A673 (cell line): ENCODE measurements at regions not wholly inside any gene's neighbourhood (a gene's known extent, or its start where the extent isn't known, plus 50 kb on each side); places are given as distances from the start of the nearest gene placed in this dataset.

ENCODE experiments used
- BruUV-seq: library from RNA; stranded (reverse); fragments of 400-500 nt; replicated peaks from 2 replicates; lab custom pipeline; 2021; lab: Mats Ljungman, UMichigan
- CTCF ChIA-PET: fragments of 300-600 bp; sonication (Branson Sonifier 250); formaldehyde crosslinking; loops from one replicate; lab custom pipeline; 2022; ENCODE audit warnings: antibody characterized with exemption; lab: Charles Lee
- POLR2A ChIA-PET: fragments of 300-600 bp; sonication (Branson Sonifier 250); formaldehyde crosslinking; loops from one replicate; lab custom pipeline; 2022; ENCODE audit warnings: antibody characterized with exemption; ENCODE audit not compliant: low non-redundant PET; lab: Charles Lee
- DNase-seq: peaks from one replicate; pipeline ENCODE4 v3.0.0-alpha.2; 2015; ENCODE audit warnings: low spot score
- H3K27ac ChIP-seq: fragments of 200-600 bp; sonication (generic); 2 replicates; pipeline ENCODE4 v1.5.1; 2016; ENCODE audit warnings: mixed run types, low read depth, mild to moderate bottlenecking, mixed read lengths, antibody characterized with exemption, low read length; ENCODE audit not compliant: poor library complexity, severe bottlenecking
- H3K27me3 ChIP-seq: fragments of 200-600 bp; sonication (generic); replicated peaks from 2 replicates; pipeline ENCODE4 v1.6.1; 2017; ENCODE audit warnings: mixed run types, low read depth, mild to moderate bottlenecking, mixed read lengths, antibody characterized with exemption, low read length; ENCODE audit not compliant: insufficient read depth, poor library complexity
- H3K36me3 ChIP-seq: fragments of 200-600 bp; sonication (generic); 2 replicates; pipeline ENCODE4 v1.6.1; 2016; ENCODE audit warnings: mixed run types, mild to moderate bottlenecking, mixed read lengths, antibody characterized with exemption, low read length; ENCODE audit not compliant: insufficient read depth, poor library complexity, severe bottlenecking
- H3K4me1 ChIP-seq: fragments of 200-600 bp; sonication (generic); 2 replicates; pipeline ENCODE4 v1.6.1; 2017; ENCODE audit warnings: mixed run types, mild to moderate bottlenecking, mixed read lengths, antibody characterized with exemption, low read length; ENCODE audit not compliant: insufficient read depth, poor library complexity, severe bottlenecking
- H3K4me3 ChIP-seq: fragments of 200-600 bp; sonication (generic); 2 replicates; pipeline ENCODE4 v1.5.1; 2016; ENCODE audit warnings: low read depth, mixed run types, mild to moderate bottlenecking, mixed read lengths, low read length; ENCODE audit not compliant: poor library complexity, severe bottlenecking
- H3K9me3 ChIP-seq: fragments of 200-600 bp; sonication (generic); 2 replicates; pipeline ENCODE4 v1.6.1; 2016; ENCODE audit warnings: mixed run types, low read depth, mild to moderate bottlenecking, mixed read lengths, antibody characterized with exemption, low read length; ENCODE audit not compliant: poor library complexity, severe bottlenecking
- CTCF ChIP-seq: fragments of 300-800, 200-600 bp; sonication (generic); conservative IDR thresholded peaks from 2 replicates; pipeline ENCODE4 v1.5.1; 2017; ENCODE audit warnings: low read depth, mild to moderate bottlenecking, antibody characterized with exemption, low read length, moderate library complexity, mixed read lengths
- EZH2 ChIP-seq: fragments of 200-600 bp; sonication (generic); IDR thresholded peaks from 2 replicates; pipeline ENCODE4 v1.6.1; 2017; ENCODE audit warnings: borderline replicate concordance, low read depth, mild to moderate bottlenecking, mixed read lengths, antibody characterized with exemption, low read length; ENCODE audit not compliant: poor library complexity, severe bottlenecking
- intact Hi-C: fragments of 100-400 bp; cut with micrococcal nuclease; formaldehyde crosslinking; loops from one replicate; pipeline ENCODE4 v1.10.0; 2022; ENCODE audit not compliant: unreplicated experiment

- H3K27ac ChIP-seq = no peak overlapping the region
- ChIA-PET POLR2A (no interaction called here), CTCF (interaction anchor here (1.0 kb wide), 1 partner anchor 934 kb away, joined by 3 read pairs; no protein-coding TSS in a partner anchor)
- intact Hi-C loops = no loop called here
- no peak for DNase-seq
- no peak overlapping the region for H3K4me3 ChIP-seq
- TF ChIP-seq CTCF (no peak), EZH2 (no peak)
- H3K4me1 ChIP-seq = no peaks in the 10 kb centered on the region
- peaks cover 9% of the 10 kb centered on the region for H3K27me3 ChIP-seq
- H3K9me3 ChIP-seq = no peaks in the 10 kb centered on the region
- no peaks in the 10 kb centered on the region for H3K36me3 ChIP-seq
- BruUV-seq = no TSS peak
These were observed 50.2 kb upstream of the TPM4 start for GRCh38 chr19:16026131-16026530.
